HepG2 (cell line): ENCODE measurements at regions not wholly inside any gene's neighbourhood (a gene's known extent, or its start where the extent isn't known, plus 50 kb on each side); places are given as distances from the start of the nearest gene placed in this dataset.

Experiments
- ATAC-seq: fragments of 200-7000 bp; cut with Tn5 transposase; 3 replicates; pipeline ENCODE4 v1.9.1; 2020; ENCODE audit warnings: mild to moderate bottlenecking, moderate library complexity
- BruUV-seq: library from RNA; stranded (reverse); fragments of 400-500 nt; replicated peaks from 2 replicates; lab custom pipeline; 2021; lab: Mats Ljungman, UMichigan
- CTCF ChIA-PET: fragments of 300-600 bp; formaldehyde crosslinking; extraction: SDS; loops from one replicate; lab custom pipeline; 2021; ENCODE audit warnings: low total read pairs, inconsistent platforms, low intra/inter-chr PET ratio; lab: Yijun Ruan, JAX
- POLR2A ChIA-PET: fragments of 350-600 bp; sonication (Branson Sonifier 250); formaldehyde crosslinking; loops from one replicate; lab custom pipeline; 2020; ENCODE audit warnings: antibody characterized with exemption, inconsistent platforms; lab: Yijun Ruan, JAX
- DNase-seq: peaks from one replicate; pipeline ENCODE4 v3.0.0-alpha.2; 2015; ENCODE audit warnings: low spot score
- FAIRE-seq: peaks from 3 replicates; lab custom pipeline; 2011; peaks lifted over from hg19 to GRCh38; lab: Jason Lieb, UNC
- H2AFZ ChIP-seq: one replicate; pipeline ENCODE4 v1.6.1; 2011; ENCODE audit warnings: low read length, inconsistent platforms
- H3K27ac ChIP-seq: fragments of 300-600 bp; 3 replicates; pipeline ENCODE4 v1.8.0; 2011; ENCODE audit warnings: mixed run types, mild to moderate bottlenecking, mixed read lengths, low read length, inconsistent platforms; ENCODE audit not compliant: insufficient read depth; ENCODE audit errors: extremely low read length
- H3K27me3 ChIP-seq, 2 experiments: fragments of 200-600 bp in 1 of 2; 2 replicates in 1 of 2; 3 replicates in 1 of 2; pipeline versions ENCODE4 v1.6.0 to v1.8.0; 2011; ENCODE audit warnings: low read length in 2 of 2, mild to moderate bottlenecking in 2 of 2, moderate library complexity in 2 of 2, inconsistent platforms in 1 of 2; ENCODE audit not compliant: insufficient read depth in 2 of 2, control insufficient read depth in 1 of 2
- H3K36me3 ChIP-seq, 2 experiments: fragments of 200-600 bp in 1 of 2; replicated peaks in 1 of 2; 2 replicates in 1 of 2; 3 replicates in 1 of 2; pipeline versions ENCODE4 v1.5.1 to v1.8.0; 2011; ENCODE audit warnings: low read length in 2 of 2, inconsistent platforms in 1 of 2; ENCODE audit not compliant: insufficient read depth in 2 of 2, control insufficient read depth in 1 of 2
- H3K4me1 ChIP-seq: 2 replicates; pipeline ENCODE4 v1.5.1; 2012; ENCODE audit warnings: low read length, inconsistent platforms; ENCODE audit not compliant: insufficient read depth
- H3K4me2 ChIP-seq: 2 replicates; pipeline ENCODE4 v1.6.0; 2011; ENCODE audit warnings: low read depth, low read length, inconsistent platforms
- H3K4me3 ChIP-seq, 3 experiments: fragments of 200-600 bp in 1 of 3; sonication (generic), shearing (Covaris generic) in 1 of 3; replicated peaks in 1 of 3; 2 replicates each; pipeline ENCODE4 v1.5.1; 2011 to 2016; ENCODE audit warnings: low read length in 3 of 3, inconsistent platforms in 2 of 3, low read depth in 2 of 3, mild to moderate bottlenecking in 2 of 3, control low read depth in 1 of 3, mixed read lengths in 1 of 3; ENCODE audit not compliant: insufficient read depth in 1 of 3
- H3K79me2 ChIP-seq: one replicate; pipeline ENCODE4 v1.6.1; 2011; ENCODE audit warnings: low read length, inconsistent platforms; ENCODE audit not compliant: insufficient read depth
- H3K9ac ChIP-seq: 2 replicates; pipeline ENCODE4 v1.6.0; 2011; ENCODE audit warnings: mild to moderate bottlenecking, low read depth, low read length, inconsistent platforms; ENCODE audit not compliant: insufficient read depth
- H3K9me3 ChIP-seq: 2 replicates; pipeline ENCODE4 v1.5.1; 2012; ENCODE audit warnings: mild to moderate bottlenecking, low read length
- H4K20me1 ChIP-seq: 2 replicates; pipeline ENCODE4 v1.6.0; 2011; ENCODE audit warnings: inconsistent platforms, mild to moderate bottlenecking, low read length, moderate library complexity; ENCODE audit not compliant: insufficient read depth
- GATA4 ChIP-seq: sonication (generic); IDR thresholded peaks from 2 replicates; pipeline ENCODE4 v1.6.1; 2016; ENCODE audit warnings: antibody characterized with exemption, low read depth, borderline replicate concordance
- HOXA3 ChIP-seq: sonication (generic); formaldehyde crosslinking; IDR thresholded peaks from 2 replicates; pipeline ENCODE4 v1.5.0; 2020; ENCODE audit warnings: missing genetic modification reagents
- NR2F6 ChIP-seq, 2 experiments: IDR thresholded peaks; 2 replicates each; pipeline ENCODE4 v1.6.1; 2016; ENCODE audit warnings: antibody characterized with exemption in 1 of 2, mild to moderate bottlenecking in 1 of 2
- PATZ1 ChIP-seq: sonication (generic); formaldehyde crosslinking; IDR thresholded peaks from 2 replicates; pipeline ENCODE4 v1.4.0; 2020; ENCODE audit warnings: missing genetic modification reagents
- PTBP1 ChIP-seq: fragments of 200-400 bp; formaldehyde crosslinking; IDR thresholded peaks from 2 replicates; pipeline ENCODE4 v1.6.1; 2018; ENCODE audit warnings: low read length, low read depth; ENCODE audit not compliant: poor library complexity, severe bottlenecking
- RFX3 ChIP-seq: IDR thresholded peaks from 2 replicates; pipeline ENCODE4 v1.6.1; 2016; ENCODE audit warnings: missing biosample characterization, missing genetic modification reagents
- SRY ChIP-seq: sonication (generic); formaldehyde crosslinking; IDR thresholded peaks from 2 replicates; pipeline ENCODE4 v1.8.0; 2022; ENCODE audit warnings: mild to moderate bottlenecking, missing genetic modification reagents
- TBX2 ChIP-seq: sonication (generic); formaldehyde crosslinking; IDR thresholded peaks from 2 replicates; pipeline ENCODE4 v1.5.0; 2020; ENCODE audit warnings: missing genetic modification reagents, mild to moderate bottlenecking, borderline replicate concordance
- ZMAT5 ChIP-seq: sonication (generic); formaldehyde crosslinking; IDR thresholded peaks from 2 replicates; pipeline ENCODE4 v1.5.0; 2020; ENCODE audit warnings: mild to moderate bottlenecking, low read depth, missing genetic modification reagents, borderline replicate concordance
- ZNF180 ChIP-seq: sonication (generic); formaldehyde crosslinking; IDR thresholded peaks from 2 replicates; pipeline ENCODE4 v1.4.0; 2020; ENCODE audit warnings: low read depth, missing genetic modification reagents, borderline replicate concordance
- WGBS: methylation state at CpG from one replicate; pipeline ENCODE4 v1.1.6; 2017; ENCODE audit warnings: low lambda C conversion rate; 5-methylcytosine and 5-hydroxymethylcytosine counted together
- in situ Hi-C: cut with HindIII; loops from 2 replicates; pipeline ENCODE4 v1.10.0; 2017; ENCODE audit warnings: low pct_unique_long_range_greater_than_20kb; ENCODE audit not compliant: extremely low pct_ligation_motif_present
- intact Hi-C: fragments of 100-400 bp; cut with micrococcal nuclease; formaldehyde crosslinking; loops from one replicate; pipeline ENCODE4 v1.10.0; 2022; ENCODE audit not compliant: unreplicated experiment
- TF ChIP-seq, protein P1 (sequence below): IDR thresholded peaks from 2 replicates; pipeline ENCODE4 v1.6.1; 2016; ENCODE audit warnings: missing compliant biosample characterization, missing genetic modification reagents, borderline replicate concordance
- TF ChIP-seq, protein P2 (sequence below): sonication (generic); formaldehyde crosslinking; IDR thresholded peaks from 2 replicates; pipeline ENCODE4 v1.4.0; 2020; ENCODE audit warnings: missing genetic modification reagents, mild to moderate bottlenecking, borderline replicate concordance

DNA sequence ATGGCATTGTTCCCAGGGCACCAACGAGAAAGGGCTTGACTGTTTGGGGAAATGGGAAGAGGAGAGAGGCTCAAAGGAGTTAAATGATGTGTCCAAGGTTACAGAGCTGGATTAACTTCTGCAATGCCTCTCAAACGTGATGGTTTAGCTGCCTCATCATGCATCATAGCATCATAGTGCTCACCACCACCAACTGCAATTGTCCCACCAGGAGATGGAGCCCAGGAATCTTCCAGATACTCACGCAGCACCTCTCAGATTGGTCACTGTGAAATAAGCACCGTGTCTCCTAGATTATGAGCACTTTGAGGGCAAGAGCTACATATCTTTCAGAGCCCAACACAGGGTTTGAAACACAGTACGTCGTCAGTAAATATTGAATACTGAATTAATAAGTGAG is 69.2 kb downstream of the PRSS23 start:
- Histone ChIP-seq H4K20me1 (no peaks in the 10 kb centered on the region), H2AFZ (no peak overlapping the region), H3K79me2 (no peaks in the 10 kb centered on the region), H3K4me2 (no peak overlapping the region), H3K27me3 (peaks cover 0 to 1% of the 10 kb centered on the region in 2 experiments; a peak in 2 of 5 replicates), H3K27ac (no peak overlapping the region), H3K9me3 (no peaks in the 10 kb centered on the region), H3K4me1 (no peaks in the 10 kb centered on the region)
- ATAC-seq (peak; percentile 31; the same call in 2 of the 3 replicates), DNase-seq (no peak), FAIRE-seq (no peak)
- CTCF ChIA-PET = interaction anchor here (1.1 to 2.3 kb wide), 4 partner anchors 47 to 552 kb away, joined by 3 to 25 read pairs (median 7); no protein-coding TSS in a partner anchor
- in situ Hi-C loops = no loop called here
- POLR2A ChIA-PET = no interaction called here
- WGBS = 9% methylated on average over 6 of the region's 6 CpGs
- no TSS peak for BruUV-seq
- TF ChIP-seq GATA4 = no peak
- TF ChIP-seq HOXA3 = no peak
- no peak for TF ChIP-seq ZNF180 (CRISPR knock-in tag)
- TF ChIP-seq SRY (CRISPR knock-in tag) = no peak
- TF ChIP-seq, all 625 proteins: peak for 0
- H3K4me3 ChIP-seq = no peak overlapping the region
- no peak overlapping the region for H3K9ac ChIP-seq
- intact Hi-C loops = no loop called here
- H3K36me3 ChIP-seq = no peaks in the 10 kb centered on the region

GRCh38 chr11:86869966-86870570 is 69.7 kb downstream of the PRSS23 start:
- Histone ChIP-seq H3K9ac (no peak overlapping the region), H4K20me1 (no peaks in the 10 kb centered on the region), H3K4me2 (no peak overlapping the region), H3K4me3 (no peak overlapping the region), H2AFZ (no peak overlapping the region), H3K27me3 (peaks cover 0 to 5% of the 10 kb centered on the region in 2 experiments; a peak in 3 of 5 replicates), H3K4me1 (no peaks in the 10 kb centered on the region), H3K27ac (no peak overlapping the region), H3K9me3 (no peaks in the 10 kb centered on the region), H3K79me2 (no peaks in the 10 kb centered on the region), H3K36me3 (no peaks in the 10 kb centered on the region)
- in situ Hi-C loops = loop anchor here (5.0 kb wide), 2 partner anchors 52 to 552 kb away; no protein-coding TSS in a partner anchor
- ChIA-PET POLR2A (no interaction called here), CTCF (interaction anchor here (1.1 to 2.3 kb wide), 4 partner anchors 46 to 551 kb away, joined by 3 to 25 read pairs (median 7); no protein-coding TSS in a partner anchor)
- 30% methylated on average over 6 of the region's 6 CpGs for WGBS
- DNase-seq (peak; percentile 29), FAIRE-seq (peak; percentile 89), ATAC-seq (peak; percentile 94)
- BruUV-seq = no TSS peak
- intact Hi-C loops = loop anchor here (1.0 to 2.0 kb wide), 3 partner anchors 49 to 551 kb away; no protein-coding TSS in a partner anchor
- TF ChIP-seq NR2F6 (IDR thresholded peaks at IDR 0.05) (no peak), NR2F6 (CRISPR knock-in tag; IDR thresholded peaks at IDR 0.05) (no peak), PATZ1 (CRISPR knock-in tag) (no peak), ZNF180 (CRISPR knock-in tag) (no peak), ZMAT5 (CRISPR knock-in tag) (no peak), TBX2 (CRISPR knock-in tag) (no peak), PTBP1 (no peak), RFX3 (CRISPR knock-in tag) (no peak)
- TF ChIP-seq, protein P1, sequence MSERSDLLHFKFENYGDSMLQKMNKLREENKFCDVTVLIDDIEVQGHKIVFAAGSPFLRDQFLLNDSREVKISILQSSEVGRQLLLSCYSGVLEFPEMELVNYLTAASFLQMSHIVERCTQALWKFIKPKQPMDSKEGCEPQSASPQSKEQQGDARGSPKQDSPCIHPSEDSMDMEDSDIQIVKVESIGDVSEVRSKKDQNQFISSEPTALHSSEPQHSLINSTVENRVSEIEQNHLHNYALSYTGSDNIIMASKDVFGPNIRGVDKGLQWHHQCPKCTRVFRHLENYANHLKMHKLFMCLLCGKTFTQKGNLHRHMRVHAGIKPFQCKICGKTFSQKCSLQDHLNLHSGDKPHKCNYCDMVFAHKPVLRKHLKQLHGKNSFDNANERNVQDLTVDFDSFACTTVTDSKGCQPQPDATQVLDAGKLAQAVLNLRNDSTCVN (CRISPR knock-in tag) = no peak
- TF ChIP-seq, protein P2, sequence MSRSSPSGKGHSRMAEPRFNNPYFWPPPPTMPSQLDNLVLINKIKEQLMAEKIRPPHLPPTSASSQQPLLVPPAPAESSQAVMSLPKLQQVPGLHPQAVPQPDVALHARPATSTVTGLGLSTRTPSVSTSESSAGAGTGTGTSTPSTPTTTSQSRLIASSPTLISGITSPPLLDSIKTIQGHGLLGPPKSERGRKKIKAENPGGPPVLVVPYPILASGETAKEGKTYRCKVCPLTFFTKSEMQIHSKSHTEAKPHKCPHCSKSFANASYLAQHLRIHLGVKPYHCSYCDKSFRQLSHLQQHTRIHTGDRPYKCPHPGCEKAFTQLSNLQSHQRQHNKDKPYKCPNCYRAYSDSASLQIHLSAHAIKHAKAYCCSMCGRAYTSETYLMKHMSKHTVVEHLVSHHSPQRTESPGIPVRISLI = peak; percentile 30; the same call in 1 of the 2 replicates
